Fibroblast of pulmonary artery (primary cell): ENCODE measurements at regions not wholly inside any gene's neighbourhood (a gene's known extent, or its start where the extent isn't known, plus 50 kb on each side); places are given as distances from the start of the nearest gene placed in this dataset.

ENCODE experiments used
- DNase-seq: peaks from one replicate; pipeline ENCODE4 v3.0.0-alpha.2; 2010; ENCODE audit warnings: low read depth
- H3K4me3 ChIP-seq: replicated peaks from 2 replicates; pipeline ENCODE4 v1.5.1; 2011; ENCODE audit warnings: low read depth, mild to moderate bottlenecking, control low read depth, low read length, moderate library complexity
- CTCF ChIP-seq: IDR thresholded peaks from 2 replicates; pipeline ENCODE4 v1.5.1; 2011; ENCODE audit warnings: mild to moderate bottlenecking, control low read depth, low read length, inconsistent platforms; ENCODE audit errors: missing control alignments

DNA sequence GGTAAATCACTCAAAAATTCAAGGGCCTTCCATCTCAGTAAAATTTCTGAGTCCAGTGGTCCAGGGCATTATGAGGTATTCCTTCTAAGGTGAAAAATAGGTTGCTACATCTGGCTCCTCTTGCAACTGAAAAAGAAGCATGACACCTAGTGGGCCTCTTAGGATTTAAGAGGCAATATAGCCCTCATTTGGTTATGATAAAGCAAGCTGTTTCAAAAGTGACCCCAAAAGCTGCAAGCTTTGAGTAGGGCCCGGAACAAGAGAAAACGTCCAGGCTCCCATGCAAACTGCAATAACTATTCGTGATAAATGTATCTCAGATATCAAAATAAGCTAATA, 1910.2 kb upstream of the PRR20A start:
- no peak for TF ChIP-seq CTCF
- no peak for DNase-seq
- H3K4me3 ChIP-seq: no peak overlapping the region

DNA sequence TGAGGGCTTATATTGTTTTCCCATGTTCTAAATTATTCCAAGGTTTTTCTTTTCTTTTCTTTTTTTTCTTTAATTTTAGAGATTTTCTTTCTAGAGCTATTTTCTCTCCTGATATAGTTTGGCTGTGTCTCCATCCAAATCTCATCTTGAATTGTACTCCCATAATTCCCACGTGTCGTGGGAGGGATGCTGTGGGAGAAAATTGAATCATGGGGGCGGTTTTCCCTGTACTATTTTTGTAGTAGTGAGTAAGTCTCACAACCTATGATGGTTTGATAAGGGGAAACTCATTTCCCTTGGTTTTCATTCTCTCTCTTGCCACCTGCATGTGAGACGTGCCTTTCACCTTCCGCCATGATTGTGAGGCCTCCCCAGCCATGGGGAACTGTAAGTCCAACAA, 1906.4 kb upstream of the PRR20A start:
- no peak for TF ChIP-seq CTCF
- H3K4me3 ChIP-seq: no peak overlapping the region
- no peak for DNase-seq

DNA sequence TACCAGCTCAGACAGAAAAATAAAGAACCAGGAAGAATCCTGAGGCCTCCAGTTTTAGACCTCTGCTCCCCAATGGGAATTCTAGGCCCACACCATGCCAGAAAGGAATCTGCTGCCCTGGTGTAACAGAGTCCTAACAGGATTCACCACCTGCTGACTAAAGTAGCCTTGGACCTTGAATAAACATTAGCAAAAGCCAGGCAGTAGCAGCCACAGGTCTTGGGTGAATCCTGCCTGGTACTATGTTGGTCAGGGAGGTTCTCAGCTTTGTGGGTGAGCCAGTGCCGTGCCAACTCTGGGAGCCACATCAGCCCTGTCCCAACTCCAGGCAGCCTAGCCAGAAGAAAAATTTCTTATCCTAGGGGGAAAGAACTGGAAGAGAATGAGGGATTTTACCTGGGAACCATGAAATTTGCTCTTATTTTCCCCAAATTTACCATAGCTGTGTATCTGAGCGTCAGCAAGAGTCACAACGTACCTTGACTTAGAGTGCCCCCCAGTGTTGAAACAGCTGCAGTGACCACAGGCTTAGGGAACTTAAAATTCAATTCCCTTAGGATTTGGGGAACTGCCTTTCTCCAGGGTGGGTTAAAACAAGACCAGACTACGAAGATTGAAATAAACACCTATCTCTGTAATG, 1895.6 kb upstream of the PRR20A start:
- DNase-seq: no peak
- TF ChIP-seq CTCF: no peak
- no peak overlapping the region for H3K4me3 ChIP-seq

DNA sequence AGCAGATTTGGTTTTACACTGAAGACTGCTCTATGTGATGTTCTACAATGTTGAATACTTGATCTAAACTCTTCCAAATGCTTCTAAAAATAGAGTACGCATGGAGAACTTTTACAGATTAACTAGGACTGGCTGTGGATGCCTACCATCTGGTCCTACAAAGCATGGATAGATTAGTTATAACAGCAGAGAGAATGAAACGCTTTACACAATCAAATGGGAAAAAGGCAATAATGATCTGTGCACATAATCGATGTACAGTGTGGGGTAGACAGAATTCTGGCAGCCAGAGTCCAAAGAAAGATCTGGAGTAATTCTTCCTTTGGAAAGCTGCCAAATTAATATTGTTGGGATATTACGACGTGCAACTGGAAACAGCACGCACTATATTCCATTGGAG, 1885.5 kb upstream of the PRR20A start:
- DNase-seq: no peak
- no peak for TF ChIP-seq CTCF
- H3K4me3 ChIP-seq: no peak overlapping the region

GRCh38 chr13:55263045-55263444, 1877.7 kb upstream of the PRR20A start:
- TF ChIP-seq CTCF: no peak

DNA sequence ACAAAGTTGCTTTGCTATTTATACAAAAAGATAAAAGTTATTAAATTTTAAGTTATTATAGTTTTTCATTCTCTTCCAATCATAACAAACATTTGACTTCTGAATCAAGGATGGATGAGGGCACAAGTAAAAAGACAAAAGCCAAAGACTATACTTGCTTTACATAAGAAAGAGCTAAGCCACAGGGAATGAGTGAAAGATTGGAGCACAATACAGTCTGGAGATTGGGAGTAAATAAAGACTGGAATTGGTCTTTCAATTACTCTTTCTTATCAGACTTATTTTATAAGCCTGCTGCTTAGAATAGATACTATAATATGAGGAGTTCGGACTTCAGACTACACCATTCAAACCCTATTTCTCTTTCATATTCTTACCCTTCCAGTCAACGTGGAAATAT, 1874.1 kb upstream of the PRR20A start:
- no peak for TF ChIP-seq CTCF
- H3K4me3 ChIP-seq: no peak overlapping the region
- DNase-seq: no peak

More at GRCh38 chr13:55263045-55263444, 1877.7 kb upstream of the PRR20A start:
- no peak overlapping the region for H3K4me3 ChIP-seq
- no peak for DNase-seq

DNA sequence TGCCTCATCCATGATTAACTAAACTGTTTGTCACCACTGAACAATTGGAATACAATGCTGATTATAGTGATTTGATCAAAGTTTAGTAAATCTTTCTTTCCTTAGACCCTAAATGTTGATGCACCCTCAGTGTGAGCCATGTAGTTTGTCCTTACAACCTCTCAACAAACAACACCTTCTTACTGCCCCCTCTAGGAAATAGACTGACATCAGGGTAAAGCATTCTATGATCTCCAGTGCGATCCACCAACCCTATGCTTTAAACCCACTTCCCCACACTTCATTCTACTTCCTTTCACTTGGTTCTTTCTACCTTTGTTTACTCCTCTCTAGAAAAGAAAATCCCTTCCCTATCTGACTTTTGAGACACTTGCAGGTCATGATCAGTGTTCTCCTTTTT, 1842.5 kb upstream of the PRR20A start:
- no peak overlapping the region for H3K4me3 ChIP-seq
- DNase-seq: no peak
- TF ChIP-seq CTCF: no peak
